GM18907 (cell line): ENCODE measurements at regions not wholly inside any gene's neighbourhood (a gene's known extent, or its start where the extent isn't known, plus 50 kb on each side); places are given as distances from the start of the nearest gene placed in this dataset.
"Not testable (repeated sequence)": the region's sequence is repeated elsewhere in the genome, so short reads cannot be mapped to it uniquely, and the experiment has no call there.

Source experiments
- ATAC-seq: cut with Tn5 transposase; IDR thresholded peaks from one replicate; pipeline ENCODE4 v1.9.1; 2021; ENCODE audit warnings: mild to moderate bottlenecking, moderate library complexity; ENCODE audit not compliant: unreplicated experiment

- no peak for ATAC-seq
Observed at GRCh38 chr5:37971483-37972024, 131.7 kb upstream of the GDNF start.

GRCh38 chr5:37966871-37967270 is 127.0 kb upstream of the GDNF start:
- ATAC-seq: no peak

- ATAC-seq: no peak
Observed at GRCh38 chr5:37966291-37966690, 126.5 kb upstream of the GDNF start.

- no peak for ATAC-seq
Observed at GRCh38 chr5:37962389-37962788, 122.5 kb upstream of the GDNF start.

GRCh38 chr5:37957218-37957617 is 117.4 kb upstream of the GDNF start:
- no peak for ATAC-seq

- ATAC-seq: no peak
Observed at GRCh38 chr5:37955748-37956147, 115.9 kb upstream of the GDNF start.

GRCh38 chr5:37954561-37954960 is 114.7 kb upstream of the GDNF start:
- ATAC-seq: no peak

GRCh38 chr5:37951946-37952721 is 112.3 kb upstream of the GDNF start:
- no peak for ATAC-seq

- no peak for ATAC-seq
Observed at GRCh38 chr5:37950436-37950835, 110.6 kb upstream of the GDNF start.

GRCh38 chr5:37945446-37945845 is 105.6 kb upstream of the GDNF start:
- no peak for ATAC-seq

GRCh38 chr5:37943136-37943535 is 103.3 kb upstream of the GDNF start:
- ATAC-seq: not testable (repeated sequence)

GRCh38 chr5:37940931-37941623 is 101.2 kb upstream of the GDNF start:
- no peak for ATAC-seq

GRCh38 chr5:37938861-37939260 is 99.0 kb upstream of the GDNF start:
- ATAC-seq: no peak

- ATAC-seq: no peak
Observed at GRCh38 chr5:37938076-37938852, 98.4 kb upstream of the GDNF start.

GRCh38 chr5:37936091-37936490 is 96.2 kb upstream of the GDNF start:
- ATAC-seq: no peak

GRCh38 chr5:37933576-37933975 is 93.7 kb upstream of the GDNF start:
- no peak for ATAC-seq

GRCh38 chr5:37932450-37932849 is 92.6 kb upstream of the GDNF start:
- ATAC-seq: no peak

GRCh38 chr5:37931541-37931940 is 91.7 kb upstream of the GDNF start:
- ATAC-seq: no peak

GRCh38 chr5:37930350-37930749 is 90.5 kb upstream of the GDNF start:
- no peak for ATAC-seq

- no peak for ATAC-seq
Observed at GRCh38 chr5:37929791-37930190, 90.0 kb upstream of the GDNF start.

GRCh38 chr5:37927753-37928152 is 87.9 kb upstream of the GDNF start:
- ATAC-seq: not testable (repeated sequence)
